Neural cell (in vitro differentiated cells): ENCODE measurements at regions not wholly inside any gene's neighbourhood (a gene's known extent, or its start where the extent isn't known, plus 50 kb on each side); places are given as distances from the start of the nearest gene placed in this dataset.

Source experiments
- H2AFZ ChIP-seq: fragments of 200-600, 300-800 bp; sonication (generic), shearing (Covaris generic); 2 replicates; pipeline ENCODE4 v1.6.0; 2014; ENCODE audit warnings: low read depth, mild to moderate bottlenecking, antibody characterized with exemption, low read length, moderate library complexity
- H3F3A ChIP-seq: fragments of 200-600 bp; shearing (Covaris generic); 2 replicates; pipeline ENCODE4 v1.6.1; 2016; ENCODE audit warnings: mild to moderate bottlenecking, moderate library complexity, mixed read lengths, antibody characterized with exemption, low read length; ENCODE audit not compliant: insufficient read depth, poor library complexity, severe bottlenecking
- H3K27ac ChIP-seq: fragments of 200-600, 300-800 bp; sonication (generic), shearing (Covaris generic); 2 replicates; pipeline ENCODE4 v1.5.1; 2014; ENCODE audit warnings: mild to moderate bottlenecking, low read length, moderate library complexity
- H3K27me3 ChIP-seq: fragments of 300-800, 200-600 bp; sonication (generic), shearing (Covaris generic); 2 replicates; pipeline ENCODE4 v1.6.0; 2014; ENCODE audit warnings: mild to moderate bottlenecking, low read depth, low read length, moderate library complexity; ENCODE audit not compliant: insufficient read depth
- H3K36me3 ChIP-seq: fragments of 300-800, 200-600 bp; sonication (generic), shearing (Covaris generic); 2 replicates; pipeline ENCODE4 v1.5.1; 2014; ENCODE audit warnings: mild to moderate bottlenecking, antibody characterized with exemption, low read length, moderate library complexity; ENCODE audit not compliant: insufficient read depth
- H3K4me2 ChIP-seq: fragments of 300-800, 200-600 bp; sonication (generic), shearing (Covaris generic); 2 replicates; pipeline ENCODE4 v1.6.0; 2014; ENCODE audit warnings: mild to moderate bottlenecking, low read length
- H3K4me3 ChIP-seq: fragments of 300-800, 200-600 bp; sonication (generic), shearing (Covaris generic); 2 replicates; pipeline ENCODE4 v1.5.1; 2014; ENCODE audit warnings: mild to moderate bottlenecking, low read length, moderate library complexity
- H3K79me2 ChIP-seq: fragments of 200-600 bp; shearing (Covaris generic); replicated peaks from 2 replicates; pipeline ENCODE4 v1.6.0; 2014; ENCODE audit warnings: mild to moderate bottlenecking, low read length, moderate library complexity; ENCODE audit not compliant: insufficient read depth
- H3K9ac ChIP-seq: fragments of 300-800, 200-600 bp; sonication (generic), shearing (Covaris generic); 2 replicates; pipeline ENCODE4 v1.6.1; 2016; ENCODE audit warnings: mild to moderate bottlenecking, low read length, mixed read lengths
- H3K9me2 ChIP-seq: fragments of 200-600 bp; shearing (Covaris generic); 2 replicates; pipeline ENCODE4 v1.6.1; 2016; ENCODE audit warnings: mild to moderate bottlenecking, low read length, mixed read lengths; ENCODE audit not compliant: insufficient read depth
- H3K9me3 ChIP-seq: fragments of 200-600, 300-800 bp; sonication (generic), shearing (Covaris generic); 2 replicates; pipeline ENCODE4 v1.6.1; 2016; ENCODE audit warnings: mild to moderate bottlenecking, mixed run types, low read length, moderate library complexity, mixed read lengths
- H4K20me1 ChIP-seq: fragments of 200-600 bp; shearing (Covaris generic); 2 replicates; pipeline ENCODE4 v1.6.1; 2016; ENCODE audit warnings: mild to moderate bottlenecking, mixed run types; ENCODE audit not compliant: insufficient read depth
- EP300 ChIP-seq: fragments of 450-650 bp; conservative IDR thresholded peaks from 2 replicates; pipeline ENCODE4 v1.6.1; 2014; ENCODE audit warnings: antibody characterized with exemption, mild to moderate bottlenecking, moderate library complexity; ENCODE audit not compliant: poor library complexity, severe bottlenecking
- EZH2 ChIP-seq: fragments of 200-600, 300-800 bp; shearing (Covaris generic), sonication (generic); IDR thresholded peaks from 2 replicates; pipeline ENCODE4 v1.6.1; 2014; ENCODE audit warnings: antibody characterized with exemption, low read length, borderline replicate concordance, mild to moderate bottlenecking; ENCODE audit not compliant: insufficient read depth, poor library complexity, severe bottlenecking
- MXI1 ChIP-seq: fragments of 450-650 bp; conservative IDR thresholded peaks from 2 replicates; pipeline ENCODE4 v1.6.1; 2014; ENCODE audit warnings: antibody characterized with exemption, mild to moderate bottlenecking; ENCODE audit not compliant: poor library complexity, severe bottlenecking
- POLR2AphosphoS5 ChIP-seq: IDR thresholded peaks from 2 replicates; pipeline ENCODE4 v1.6.1; 2012
- RAD21 ChIP-seq: fragments of 450-650 bp; conservative IDR thresholded peaks from 2 replicates; pipeline ENCODE4 v1.6.1; 2014; ENCODE audit warnings: antibody characterized with exemption, mild to moderate bottlenecking, moderate library complexity
- REST ChIP-seq: IDR thresholded peaks from 2 replicates; pipeline ENCODE4 v1.6.1; 2012; ENCODE audit warnings: borderline replicate concordance
- SMC3 ChIP-seq: fragments of 450-650 bp; conservative IDR thresholded peaks from 2 replicates; pipeline ENCODE4 v1.6.1; 2014; ENCODE audit warnings: antibody characterized with exemption, mild to moderate bottlenecking, moderate library complexity; ENCODE audit not compliant: poor library complexity
- TAF1 ChIP-seq: IDR thresholded peaks from 2 replicates; pipeline ENCODE4 v1.6.1; 2012; ENCODE audit warnings: low read depth
- TF ChIP-seq, protein P1 (sequence below): fragments of 450-650 bp; IDR thresholded peaks from 2 replicates; pipeline ENCODE4 v1.5.1; 2014; ENCODE audit warnings: antibody characterized with exemption, mild to moderate bottlenecking, moderate library complexity; ENCODE audit not compliant: poor library complexity, severe bottlenecking

GRCh38 chr6:129764761-129765407, 54.9 kb upstream of the ARHGAP18 start:
- Histone ChIP-seq H3K9ac (no peak overlapping the region), H4K20me1 (no peaks in the 10 kb centered on the region), H3K9me3 (no peaks in the 10 kb centered on the region), H3K9me2 (no peaks in the 10 kb centered on the region), H2AFZ (no peak overlapping the region), H3K79me2 (no peaks in the 10 kb centered on the region), H3K36me3 (no peaks in the 10 kb centered on the region), H3F3A (peaks cover 7% of the 10 kb centered on the region), H3K27ac (no peak overlapping the region), H3K4me3 (no peak overlapping the region), H3K4me2 (no peak overlapping the region), H3K27me3 (peaks cover 5% of the 10 kb centered on the region)
- TF ChIP-seq POLR2AphosphoS5, result no peak
- no peak for TF ChIP-seq EP300
- TF ChIP-seq MXI1, result no peak
- TF ChIP-seq EZH2, result no peak
- TF ChIP-seq, protein P1, sequence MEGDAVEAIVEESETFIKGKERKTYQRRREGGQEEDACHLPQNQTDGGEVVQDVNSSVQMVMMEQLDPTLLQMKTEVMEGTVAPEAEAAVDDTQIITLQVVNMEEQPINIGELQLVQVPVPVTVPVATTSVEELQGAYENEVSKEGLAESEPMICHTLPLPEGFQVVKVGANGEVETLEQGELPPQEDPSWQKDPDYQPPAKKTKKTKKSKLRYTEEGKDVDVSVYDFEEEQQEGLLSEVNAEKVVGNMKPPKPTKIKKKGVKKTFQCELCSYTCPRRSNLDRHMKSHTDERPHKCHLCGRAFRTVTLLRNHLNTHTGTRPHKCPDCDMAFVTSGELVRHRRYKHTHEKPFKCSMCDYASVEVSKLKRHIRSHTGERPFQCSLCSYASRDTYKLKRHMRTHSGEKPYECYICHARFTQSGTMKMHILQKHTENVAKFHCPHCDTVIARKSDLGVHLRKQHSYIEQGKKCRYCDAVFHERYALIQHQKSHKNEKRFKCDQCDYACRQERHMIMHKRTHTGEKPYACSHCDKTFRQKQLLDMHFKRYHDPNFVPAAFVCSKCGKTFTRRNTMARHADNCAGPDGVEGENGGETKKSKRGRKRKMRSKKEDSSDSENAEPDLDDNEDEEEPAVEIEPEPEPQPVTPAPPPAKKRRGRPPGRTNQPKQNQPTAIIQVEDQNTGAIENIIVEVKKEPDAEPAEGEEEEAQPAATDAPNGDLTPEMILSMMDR, result no peak
- TF ChIP-seq TAF1, result no peak
- TF ChIP-seq RAD21, result no peak
- TF ChIP-seq SMC3, result no peak
- no peak for TF ChIP-seq REST

DNA sequence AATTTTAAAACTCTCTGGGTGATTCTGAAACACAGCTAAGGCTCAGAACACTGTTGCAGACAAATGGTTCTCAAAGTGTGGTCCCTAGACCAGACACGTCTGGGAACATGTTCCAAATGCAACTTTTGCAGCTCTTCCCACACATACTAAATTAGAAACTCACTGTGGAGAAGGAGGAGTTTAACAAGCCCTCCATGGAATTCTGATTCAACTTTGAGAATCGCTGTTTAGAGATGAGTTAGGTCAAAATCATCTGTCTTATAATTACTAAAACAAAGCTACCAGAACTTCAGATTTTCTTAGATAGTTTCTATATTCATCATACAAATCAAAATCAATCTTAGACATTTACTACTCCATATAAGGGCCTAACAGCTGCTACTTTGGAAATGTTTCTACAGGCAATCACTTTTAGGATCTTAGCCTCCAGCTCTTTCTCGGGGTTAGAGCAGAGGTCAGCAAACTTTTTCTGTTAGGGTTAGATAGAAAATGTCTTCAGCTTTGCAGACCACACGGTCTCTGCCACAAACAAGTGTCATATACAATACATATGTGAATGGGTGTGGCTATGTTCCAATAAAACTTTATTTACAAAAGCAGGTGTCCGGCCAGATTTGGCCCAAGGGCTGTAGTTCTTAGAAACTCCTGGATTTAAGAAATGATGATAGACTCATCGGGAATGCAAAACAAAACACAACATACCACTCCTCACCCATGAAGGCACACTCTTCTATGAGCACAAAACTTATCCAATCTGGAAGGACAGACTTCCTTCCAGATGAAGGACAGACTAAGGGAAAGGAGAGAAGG, 50.0 kb upstream of the ARHGAP18 start:
- no peak overlapping the region for H3K4me2 ChIP-seq
- no peaks in the 10 kb centered on the region for H3K79me2 ChIP-seq
- no peaks in the 10 kb centered on the region for H4K20me1 ChIP-seq

More for the DNA sequence above, 50.0 kb upstream of the ARHGAP18 start:
- no peak overlapping the region for H3K27ac ChIP-seq
- H3K9me2 ChIP-seq, result no peaks in the 10 kb centered on the region
- H3K27me3 ChIP-seq, result no peaks in the 10 kb centered on the region
- TF ChIP-seq MXI1 (no peak), POLR2AphosphoS5 (no peak), TAF1 (no peak), EP300 (no peak)
- H3K4me3 ChIP-seq, result no peak overlapping the region
- H2AFZ ChIP-seq, result no peak overlapping the region
- no peaks in the 10 kb centered on the region for H3K36me3 ChIP-seq
- H3K9ac ChIP-seq, result no peak overlapping the region
- H3K9me3 ChIP-seq, result no peaks in the 10 kb centered on the region
- H3F3A ChIP-seq, result no peaks in the 10 kb centered on the region
